KMS-11 (cell line): ENCODE measurements at regions not wholly inside any gene's neighbourhood (a gene's known extent, or its start where the extent isn't known, plus 50 kb on each side); places are given as distances from the start of the nearest gene placed in this dataset.

Experiments
- H2AFZ ChIP-seq: fragments of 200-600 bp; sonication (generic); 2 replicates; pipeline ENCODE4 v1.6.1; 2016; ENCODE audit warnings: antibody characterized with exemption, mixed run types, low read depth
- H3K27ac ChIP-seq: fragments of 200-600 bp; sonication (generic); 2 replicates; pipeline ENCODE4 v1.6.1; 2016; ENCODE audit warnings: mild to moderate bottlenecking, mixed run types
- H3K27me3 ChIP-seq: fragments of 200-600 bp; sonication (generic); 2 replicates; pipeline ENCODE4 v1.6.1; 2017; ENCODE audit warnings: mild to moderate bottlenecking, low read depth, mixed run types, moderate library complexity; ENCODE audit not compliant: insufficient read depth
- H3K36me3 ChIP-seq: fragments of 200-600 bp; sonication (generic); 2 replicates; pipeline ENCODE4 v1.6.1; 2017; ENCODE audit warnings: mild to moderate bottlenecking, mixed run types; ENCODE audit not compliant: insufficient read depth
- H3K4me1 ChIP-seq: fragments of 200-600 bp; sonication (generic); 2 replicates; pipeline ENCODE4 v1.6.1; 2016; ENCODE audit warnings: mild to moderate bottlenecking, low read depth, mixed run types; ENCODE audit not compliant: poor library complexity, severe bottlenecking
- H3K4me2 ChIP-seq: fragments of 200-600 bp; sonication (generic); 2 replicates; pipeline ENCODE4 v1.7.0; 2016; ENCODE audit warnings: mild to moderate bottlenecking, mixed run types
- H3K4me3 ChIP-seq: fragments of 200-600 bp; sonication (generic); IDR thresholded peaks from 2 replicates; pipeline ENCODE4 v1.6.1; 2017; ENCODE audit warnings: low read depth, low read length, mixed read lengths; ENCODE audit not compliant: insufficient read depth
- H3K79me2 ChIP-seq: fragments of 200-600 bp; sonication (generic); 2 replicates; pipeline ENCODE4 v1.6.1; 2016; ENCODE audit warnings: low read depth, mixed run types; ENCODE audit not compliant: insufficient read depth
- H3K9ac ChIP-seq: fragments of 200-600 bp; sonication (generic); 2 replicates; pipeline ENCODE4 v1.6.1; 2016; ENCODE audit warnings: mild to moderate bottlenecking, mixed run types
- H4K20me1 ChIP-seq: fragments of 200-600 bp; sonication (generic); 2 replicates; pipeline ENCODE4 v1.6.1; 2016; ENCODE audit warnings: mild to moderate bottlenecking, mixed run types; ENCODE audit not compliant: insufficient read depth
- CTCF ChIP-seq: fragments of 200-600 bp; sonication (generic); conservative IDR thresholded peaks from 2 replicates; pipeline ENCODE4 v1.6.1; 2017; ENCODE audit warnings: low read depth, mild to moderate bottlenecking, antibody characterized with exemption, low read length, moderate library complexity, mixed read lengths

- Histone ChIP-seq H3K79me2 (no peaks in the 10 kb centered on the region), H3K27ac (no peak overlapping the region), H3K36me3 (no peaks in the 10 kb centered on the region), H3K4me2 (no peak overlapping the region), H3K9ac (no peak overlapping the region), H3K4me1 (no peaks in the 10 kb centered on the region), H2AFZ (no peak overlapping the region), H3K27me3 (no peaks in the 10 kb centered on the region), H3K4me3 (no peak overlapping the region), H4K20me1 (no peaks in the 10 kb centered on the region)
- no peak for TF ChIP-seq CTCF
Measured at GRCh38 chr5:125229556-125229955, 483.1 kb upstream of the ZNF608 start.

GRCh38 chr5:125232779-125233230 is 486.4 kb upstream of the ZNF608 start:
- Histone ChIP-seq H3K4me1 (no peaks in the 10 kb centered on the region), H2AFZ (no peak overlapping the region), H3K4me3 (no peak overlapping the region), H3K27ac (no peak overlapping the region), H3K4me2 (no peak overlapping the region), H3K36me3 (no peaks in the 10 kb centered on the region), H3K27me3 (no peaks in the 10 kb centered on the region), H3K9ac (no peak overlapping the region), H4K20me1 (no peaks in the 10 kb centered on the region), H3K79me2 (no peaks in the 10 kb centered on the region)
- TF ChIP-seq CTCF = no peak

- Histone ChIP-seq H3K27me3 (no peaks in the 10 kb centered on the region), H3K4me3 (no peak overlapping the region), H3K4me1 (no peaks in the 10 kb centered on the region), H3K9ac (no peak overlapping the region), H2AFZ (no peak overlapping the region), H3K36me3 (no peaks in the 10 kb centered on the region), H3K79me2 (no peaks in the 10 kb centered on the region), H3K27ac (no peak overlapping the region), H4K20me1 (no peaks in the 10 kb centered on the region), H3K4me2 (no peak overlapping the region)
- TF ChIP-seq CTCF = no peak
Measured at GRCh38 chr5:125233944-125234343, 487.5 kb upstream of the ZNF608 start.

- Histone ChIP-seq H3K27ac (no peak overlapping the region), H3K36me3 (no peaks in the 10 kb centered on the region), H3K4me3 (no peak overlapping the region), H3K4me2 (no peak overlapping the region), H4K20me1 (no peaks in the 10 kb centered on the region), H3K27me3 (no peaks in the 10 kb centered on the region), H2AFZ (no peak overlapping the region), H3K9ac (no peak overlapping the region), H3K4me1 (no peaks in the 10 kb centered on the region), H3K79me2 (no peaks in the 10 kb centered on the region)
- TF ChIP-seq CTCF = no peak
Measured at GRCh38 chr5:125236007-125236406, 489.6 kb upstream of the ZNF608 start.

- Histone ChIP-seq H3K4me2 (no peak overlapping the region), H3K27ac (no peak overlapping the region), H3K9ac (no peak overlapping the region), H4K20me1 (no peaks in the 10 kb centered on the region), H3K36me3 (no peaks in the 10 kb centered on the region), H3K79me2 (no peaks in the 10 kb centered on the region), H3K4me1 (no peaks in the 10 kb centered on the region), H2AFZ (no peak overlapping the region), H3K27me3 (no peaks in the 10 kb centered on the region), H3K4me3 (no peak overlapping the region)
- no peak for TF ChIP-seq CTCF
Measured at GRCh38 chr5:125236981-125237380, 490.5 kb upstream of the ZNF608 start.
